ENCODE measurements at regions not wholly inside any gene's neighbourhood (a gene's known extent, or its start where the extent isn't known, plus 50 kb on each side); places are given as distances from the start of the nearest gene placed in this dataset.
A peak's percentile ranks its signal among the peaks of the same experiment; 100 is the strongest.

DNA sequence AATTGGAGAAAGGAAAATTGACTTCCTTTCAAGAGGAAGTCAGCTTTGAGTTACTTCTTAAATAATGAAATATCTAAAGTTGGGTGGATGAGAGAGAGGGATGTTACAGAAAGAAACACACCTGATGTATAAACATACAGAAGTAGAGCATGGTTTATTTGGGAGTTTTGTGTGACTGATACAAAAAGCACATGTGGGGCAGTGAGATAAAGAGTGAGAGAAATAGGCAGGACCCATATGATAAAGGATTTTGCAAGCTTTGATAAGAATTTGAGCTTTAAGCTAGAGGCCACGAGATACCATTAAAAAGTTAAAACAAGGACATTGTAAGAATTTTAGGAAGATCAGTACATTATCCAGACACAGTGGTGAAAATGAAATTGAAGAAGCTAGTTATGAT is 263.3 kb upstream of the GPRIN3 start:
- Histone ChIP-seq H2AK5ac (ENCODE audit: low read depth, low read length) (no peak overlapping the region), H2BK5ac (ENCODE audit: low read length) (no peak overlapping the region), H2BK12ac (ENCODE audit: low read length) (no peak overlapping the region), H3K79me1 (ENCODE audit: low read depth, low read length) (no peaks in the 10 kb centered on the region), H2AFZ (ENCODE audit: low read length) (no peak overlapping the region), H2BK15ac (ENCODE audit: low read length) (no peak overlapping the region), H3K4me2 (ENCODE audit: insufficient read depth, low read length, poor library complexity, severe bottlenecking) (no peak overlapping the region), H2BK120ac (ENCODE audit: low read depth, low read length) (no peak overlapping the region), H3K9ac (ENCODE audit: low read depth, low read length, poor library complexity) (no peak overlapping the region), H3K27ac (replicated peaks; ENCODE audit: low read length) (no peak overlapping the region), H3K9me3 (replicated peaks in 1 of 2; ENCODE audit: control insufficient read depth in 2 of 2, insufficient read depth in 1 of 2, low read depth in 1 of 2, low read length in 2 of 2) (no peaks in the 10 kb centered on the region), H3K14ac (ENCODE audit: low read length) (no peak overlapping the region), H3K18ac (ENCODE audit: low read length) (no peak overlapping the region), H3K4me3 (ENCODE audit: low read length in 2 of 2) (no peak overlapping the region), H3K4ac (ENCODE audit: low read length) (no peak overlapping the region), H3K36me3 (replicated peaks in 1 of 2; ENCODE audit: control insufficient read depth in 2 of 2, insufficient read depth in 2 of 2, low read length in 2 of 2) (no peaks in the 10 kb centered on the region), H3K4me1 (ENCODE audit: control insufficient read depth in 2 of 2, insufficient read depth in 1 of 2, low read depth in 1 of 2, low read length in 2 of 2) (peaks cover 0 to 2% of the 10 kb centered on the region in 2 donors), H4K91ac (ENCODE audit: low read depth, low read length, poor library complexity) (no peak overlapping the region), H3K23ac (ENCODE audit: low read depth, low read length, poor library complexity) (no peak overlapping the region), H3K27me3 (ENCODE audit: control insufficient read depth in 3 of 3, insufficient read depth in 3 of 3, low read depth in 1 of 3, low read length in 3 of 3) (peaks cover 0 to 19% (median 0%) of the 10 kb centered on the region in 3 experiments), H4K8ac (ENCODE audit: low read depth, low read length) (no peak overlapping the region)
- WGBS, 2 donors (ENCODE audit: extremely low coverage in 2 of 2, insufficient read length in 2 of 2, insufficient replicate concordance in 1 of 2), result no CpG with 5 or more reads among the region's 1 CpG
- DNase-seq (ENCODE audit: low spot score), result no peak

DNA sequence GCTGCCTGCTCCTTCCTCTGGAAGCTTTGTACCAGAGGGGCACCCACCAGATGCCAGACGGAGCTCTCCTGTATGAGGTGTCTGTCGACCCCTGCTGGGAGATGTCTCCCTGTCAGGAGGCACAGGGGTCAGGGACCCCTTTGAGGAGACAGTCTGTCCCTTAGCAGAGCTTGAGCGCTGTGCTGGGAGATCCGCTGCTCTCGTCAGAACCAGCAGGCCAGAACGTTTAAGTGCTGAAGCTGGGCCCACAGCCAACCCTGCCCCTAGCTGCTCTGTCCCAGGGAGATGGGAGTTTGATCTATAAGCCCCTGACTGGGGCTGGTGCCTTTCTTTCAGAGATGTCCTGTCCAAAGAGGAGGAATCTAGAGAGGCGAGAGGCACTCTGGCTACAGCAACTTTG is 260.3 kb upstream of the GPRIN3 start:
- H3K9ac ChIP-seq (ENCODE audit: low read depth, low read length, poor library complexity), result no peak overlapping the region
- no peak overlapping the region for H3K18ac ChIP-seq (ENCODE audit: low read length)
- no peak overlapping the region for H2AK5ac ChIP-seq (ENCODE audit: low read depth, low read length)
- no peak overlapping the region for H3K14ac ChIP-seq (ENCODE audit: low read length)
- H3K79me1 ChIP-seq (ENCODE audit: low read depth, low read length), result no peaks in the 10 kb centered on the region
- no peak overlapping the region for H3K4me3 ChIP-seq (ENCODE audit: low read length in 2 of 2)
- H2BK120ac ChIP-seq (ENCODE audit: low read depth, low read length), result no peak overlapping the region
- H2AFZ ChIP-seq (ENCODE audit: low read length), result no peak overlapping the region
- H3K27me3 ChIP-seq (ENCODE audit: control insufficient read depth in 3 of 3, insufficient read depth in 3 of 3, low read depth in 1 of 3, low read length in 3 of 3), result no peaks in the 10 kb centered on the region
- no peak overlapping the region for H2BK12ac ChIP-seq (ENCODE audit: low read length)
- no peak overlapping the region for H4K8ac ChIP-seq (ENCODE audit: low read depth, low read length)
- peak overlapping the region; percentile 75 for H3K23ac ChIP-seq (ENCODE audit: low read depth, low read length, poor library complexity)
- WGBS, 2 donors (ENCODE audit: extremely low coverage in 2 of 2, insufficient read length in 2 of 2, insufficient replicate concordance in 1 of 2), result no CpG with 5 or more reads among the region's 7 CpGs
- no peak overlapping the region for H3K4ac ChIP-seq (ENCODE audit: low read length)
- no peak overlapping the region for H4K91ac ChIP-seq (ENCODE audit: low read depth, low read length, poor library complexity)
- no peak for DNase-seq (ENCODE audit: low spot score)
- H3K9me3 ChIP-seq (replicated peaks in 1 of 2; ENCODE audit: control insufficient read depth in 2 of 2, insufficient read depth in 1 of 2, low read depth in 1 of 2, low read length in 2 of 2), result no peaks in the 10 kb centered on the region
- no peak overlapping the region for H2BK5ac ChIP-seq (ENCODE audit: low read length)
- H3K27ac ChIP-seq (replicated peaks; ENCODE audit: low read length), result no peak overlapping the region
- H3K4me1 ChIP-seq (ENCODE audit: control insufficient read depth in 2 of 2, insufficient read depth in 1 of 2, low read depth in 1 of 2, low read length in 2 of 2), result peaks cover 0 to 2% of the 10 kb centered on the region in 2 donors
- no peak overlapping the region for H2BK15ac ChIP-seq (ENCODE audit: low read length)
- no peaks in the 10 kb centered on the region for H3K36me3 ChIP-seq (replicated peaks in 1 of 2; ENCODE audit: control insufficient read depth in 2 of 2, insufficient read depth in 2 of 2, low read length in 2 of 2)
- no peak overlapping the region for H3K4me2 ChIP-seq (ENCODE audit: insufficient read depth, low read length, poor library complexity, severe bottlenecking)

DNA sequence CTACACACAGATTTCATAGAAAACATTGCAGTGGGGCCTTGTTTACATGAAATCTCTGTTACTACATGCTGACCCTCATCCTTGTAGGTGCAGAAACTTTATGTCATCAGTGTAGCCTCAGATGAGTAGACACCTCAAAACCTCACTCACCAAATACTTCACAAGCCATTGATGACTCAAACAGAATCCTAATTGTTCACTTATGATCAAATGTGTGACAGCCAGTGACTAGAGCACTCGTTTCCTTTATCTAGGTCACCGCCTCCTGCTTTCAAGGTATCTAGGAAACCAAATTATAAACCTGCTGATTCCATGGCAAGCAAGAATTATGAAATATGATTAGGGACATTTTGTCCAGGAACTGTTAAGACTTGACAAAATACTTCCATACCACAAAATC is 255.8 kb upstream of the GPRIN3 start:
- WGBS, 2 donors (ENCODE audit: extremely low coverage in 2 of 2, insufficient read length in 2 of 2, insufficient replicate concordance in 1 of 2), result no CpG with 5 or more reads among the region's 2 CpGs
- Histone ChIP-seq H2BK15ac (ENCODE audit: low read length) (no peak overlapping the region), H3K4me2 (ENCODE audit: insufficient read depth, low read length, poor library complexity, severe bottlenecking) (no peak overlapping the region), H2AK5ac (ENCODE audit: low read depth, low read length) (no peak overlapping the region), H2BK120ac (ENCODE audit: low read depth, low read length) (no peak overlapping the region), H3K27me3 (ENCODE audit: control insufficient read depth in 3 of 3, insufficient read depth in 3 of 3, low read depth in 1 of 3, low read length in 3 of 3) (no peaks in the 10 kb centered on the region), H3K23ac (ENCODE audit: low read depth, low read length, poor library complexity) (no peak overlapping the region), H3K18ac (ENCODE audit: low read length) (no peak overlapping the region), H2BK12ac (ENCODE audit: low read length) (no peak overlapping the region), H4K91ac (ENCODE audit: low read depth, low read length, poor library complexity) (no peak overlapping the region), H3K9ac (ENCODE audit: low read depth, low read length, poor library complexity) (no peak overlapping the region), H3K36me3 (replicated peaks in 1 of 2; ENCODE audit: control insufficient read depth in 2 of 2, insufficient read depth in 2 of 2, low read length in 2 of 2) (no peaks in the 10 kb centered on the region), H3K4ac (ENCODE audit: low read length) (no peak overlapping the region), H3K9me3 (replicated peaks in 1 of 2; ENCODE audit: control insufficient read depth in 2 of 2, insufficient read depth in 1 of 2, low read depth in 1 of 2, low read length in 2 of 2) (no peaks in the 10 kb centered on the region), H3K4me3 (ENCODE audit: low read length in 2 of 2) (no peak overlapping the region), H3K27ac (replicated peaks; ENCODE audit: low read length) (no peak overlapping the region), H2AFZ (ENCODE audit: low read length) (no peak overlapping the region), H3K4me1 (ENCODE audit: control insufficient read depth in 2 of 2, insufficient read depth in 1 of 2, low read depth in 1 of 2, low read length in 2 of 2) (peaks cover 0 to 4% of the 10 kb centered on the region in 2 donors), H4K8ac (ENCODE audit: low read depth, low read length) (no peak overlapping the region), H3K14ac (ENCODE audit: low read length) (no peak overlapping the region), H3K79me1 (ENCODE audit: low read depth, low read length) (no peaks in the 10 kb centered on the region), H2BK5ac (ENCODE audit: low read length) (no peak overlapping the region)
- DNase-seq (ENCODE audit: low spot score), result no peak

DNA sequence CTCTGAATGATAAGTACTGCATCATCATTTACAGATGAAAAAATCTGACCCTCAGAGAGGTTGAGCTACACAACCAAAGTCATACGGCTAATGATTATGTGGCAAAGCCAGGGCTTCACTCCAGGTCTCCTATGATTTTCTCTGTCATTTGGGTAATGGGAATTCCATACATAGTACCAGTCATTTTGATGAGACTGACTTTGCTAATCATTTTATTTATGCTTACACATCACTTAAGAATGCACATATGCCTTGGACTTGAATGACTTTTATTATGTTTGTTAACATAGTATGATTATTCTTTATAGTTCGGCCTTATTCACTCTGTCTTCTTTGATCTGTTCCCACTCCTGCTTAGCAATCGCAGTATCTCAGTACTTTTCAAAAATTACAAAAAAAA is 255.1 kb upstream of the GPRIN3 start:
- Histone ChIP-seq H2BK12ac (ENCODE audit: low read length) (no peak overlapping the region), H3K23ac (ENCODE audit: low read depth, low read length, poor library complexity) (no peak overlapping the region), H3K27ac (replicated peaks; ENCODE audit: low read length) (no peak overlapping the region), H3K79me1 (ENCODE audit: low read depth, low read length) (no peaks in the 10 kb centered on the region), H2AK5ac (ENCODE audit: low read depth, low read length) (no peak overlapping the region), H2BK120ac (ENCODE audit: low read depth, low read length) (no peak overlapping the region), H3K36me3 (replicated peaks in 1 of 2; ENCODE audit: control insufficient read depth in 2 of 2, insufficient read depth in 2 of 2, low read length in 2 of 2) (no peaks in the 10 kb centered on the region), H4K91ac (ENCODE audit: low read depth, low read length, poor library complexity) (no peak overlapping the region), H3K9me3 (replicated peaks in 1 of 2; ENCODE audit: control insufficient read depth in 2 of 2, insufficient read depth in 1 of 2, low read depth in 1 of 2, low read length in 2 of 2) (no peaks in the 10 kb centered on the region), H3K27me3 (ENCODE audit: control insufficient read depth in 3 of 3, insufficient read depth in 3 of 3, low read depth in 1 of 3, low read length in 3 of 3) (no peaks in the 10 kb centered on the region), H3K4ac (ENCODE audit: low read length) (no peak overlapping the region), H3K14ac (ENCODE audit: low read length) (no peak overlapping the region), H2BK5ac (ENCODE audit: low read length) (no peak overlapping the region), H4K8ac (ENCODE audit: low read depth, low read length) (no peak overlapping the region), H2AFZ (ENCODE audit: low read length) (no peak overlapping the region), H3K4me2 (ENCODE audit: insufficient read depth, low read length, poor library complexity, severe bottlenecking) (no peak overlapping the region), H3K4me1 (ENCODE audit: control insufficient read depth in 2 of 2, insufficient read depth in 1 of 2, low read depth in 1 of 2, low read length in 2 of 2) (peaks cover 0 to 4% of the 10 kb centered on the region in 2 donors), H3K4me3 (ENCODE audit: low read length in 2 of 2) (no peak overlapping the region), H3K9ac (ENCODE audit: low read depth, low read length, poor library complexity) (no peak overlapping the region), H2BK15ac (ENCODE audit: low read length) (no peak overlapping the region), H3K18ac (ENCODE audit: low read length) (no peak overlapping the region)
- WGBS, 2 donors (ENCODE audit: extremely low coverage in 2 of 2, insufficient read length in 2 of 2, insufficient replicate concordance in 1 of 2), result no CpG with 5 or more reads among the region's 3 CpGs
- no peak for DNase-seq (ENCODE audit: low spot score)

Measured in neuronal stem cell (in vitro differentiated cells).